ENCODE measurements at regions not wholly inside any gene's neighbourhood (a gene's known extent, or its start where the extent isn't known, plus 50 kb on each side); places are given as distances from the start of the nearest gene placed in this dataset.

DNA sequence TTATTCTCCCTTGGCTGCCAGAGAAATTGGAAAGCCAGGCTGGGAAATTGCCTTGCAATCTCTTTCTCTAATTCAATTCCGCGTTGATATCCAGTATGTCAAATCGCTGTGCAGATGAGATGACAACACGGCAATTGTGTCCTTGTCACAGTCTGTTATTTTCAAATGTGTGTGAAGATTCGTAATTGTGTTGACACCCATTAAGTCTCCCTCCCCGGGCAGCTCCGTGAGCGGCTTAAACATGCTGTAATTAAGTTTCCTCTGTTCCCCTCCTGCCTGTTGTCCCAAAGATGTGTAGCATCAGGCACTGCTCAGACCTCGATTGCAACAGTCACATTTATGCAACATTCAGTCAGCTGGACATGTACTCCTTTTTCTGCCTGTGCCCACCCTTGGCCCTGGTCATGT, 209.5 kb downstream of the LPIN1 start:
- FAIRE-seq = no peak

DNA sequence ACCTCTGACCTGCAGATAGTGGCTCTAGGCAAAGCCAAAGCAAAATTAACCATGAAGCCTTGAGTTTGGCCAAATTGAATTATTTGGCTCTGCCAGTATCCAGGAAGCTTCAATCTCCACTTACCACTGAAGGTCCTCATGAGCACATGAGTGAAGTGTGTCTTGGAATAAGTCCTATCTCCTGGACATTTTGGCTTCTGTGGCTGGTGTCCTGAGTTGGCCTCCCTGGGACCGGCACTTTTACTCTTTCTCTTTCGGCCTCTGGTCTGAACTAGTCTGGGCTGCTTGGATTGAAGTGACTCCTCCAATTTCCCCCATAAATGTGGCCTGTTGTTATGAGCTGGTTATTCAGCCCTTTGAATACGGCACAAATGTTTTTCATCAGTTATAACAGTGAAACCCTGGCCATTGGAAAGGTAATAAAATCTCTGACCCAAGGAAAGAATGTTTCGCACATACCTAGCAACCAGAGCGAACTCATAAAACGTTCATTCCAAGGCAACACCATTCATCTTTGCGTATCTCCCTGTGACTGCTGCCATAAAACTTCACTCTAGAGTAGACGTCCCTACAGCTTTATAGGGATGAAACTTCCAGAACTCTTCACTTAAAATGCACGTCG, 216.4 kb downstream of the LPIN1 start:
- no peak for FAIRE-seq

GRCh38 chr2:11963966-11964365, 217.5 kb downstream of the LPIN1 start:
- FAIRE-seq = no peak

DNA sequence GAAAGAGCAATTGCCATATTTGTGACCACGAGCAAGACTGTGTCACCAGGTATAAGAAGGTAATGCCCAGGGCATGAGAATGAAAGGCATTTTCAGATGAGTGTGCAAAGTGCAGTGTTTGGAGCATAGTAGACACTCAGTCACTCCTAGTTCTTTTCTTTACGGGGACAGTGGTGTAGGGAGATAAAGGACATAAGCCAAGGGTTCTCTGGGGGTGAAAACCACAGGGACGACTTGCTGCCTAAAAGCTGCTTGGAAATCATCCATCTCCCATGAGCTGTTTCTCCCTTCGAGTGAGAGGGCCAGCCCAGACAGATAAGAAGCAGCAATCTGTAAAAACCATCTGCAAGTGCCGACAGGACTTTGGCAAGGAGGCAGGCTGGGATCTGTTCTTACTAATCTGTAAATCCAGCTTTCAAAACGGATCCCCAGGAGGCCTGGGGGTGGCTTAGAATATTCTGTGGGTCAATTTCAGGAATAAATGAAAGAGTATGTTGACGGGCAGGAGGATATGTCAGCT, 221.6 kb downstream of the LPIN1 start:
- FAIRE-seq = no peak

DNA sequence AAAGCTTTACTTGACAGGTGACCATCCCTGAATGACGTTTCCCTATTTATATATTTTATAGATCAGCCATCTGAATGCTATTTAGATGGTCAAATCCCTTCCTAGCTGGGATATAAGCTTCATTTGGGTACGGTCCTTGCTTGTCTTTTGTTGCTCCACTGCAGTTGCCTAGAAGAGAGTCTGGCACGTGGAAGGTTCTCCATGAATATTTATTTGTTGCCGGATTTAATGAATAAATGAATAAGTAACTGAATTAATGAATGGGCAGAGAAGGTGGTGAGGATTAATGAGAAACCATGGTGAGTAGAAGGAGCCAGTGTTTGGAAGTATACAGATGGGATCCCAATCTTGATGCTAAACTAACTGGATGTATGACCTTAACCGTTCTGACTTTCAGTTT, 222.1 kb downstream of the LPIN1 start:
- FAIRE-seq = no peak

DNA sequence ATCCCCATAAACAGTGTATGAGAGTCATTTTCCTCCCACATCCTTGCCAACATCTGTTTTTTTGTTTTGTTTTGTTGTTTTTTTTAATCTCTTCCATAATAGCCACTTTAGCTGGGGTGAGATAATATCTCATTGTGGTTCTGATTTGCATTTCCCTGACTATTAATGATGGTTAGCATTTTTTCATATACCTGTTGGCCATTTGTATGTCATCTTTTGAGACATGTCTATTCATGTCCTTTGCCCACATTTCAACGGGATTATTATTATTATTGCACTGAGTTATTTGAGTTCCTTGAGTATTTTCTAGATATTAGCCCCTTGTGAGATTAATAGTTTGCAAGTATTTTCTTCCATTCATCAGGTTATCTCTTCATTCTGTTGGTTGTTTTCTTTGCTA, 223.3 kb downstream of the LPIN1 start:
- FAIRE-seq = no peak

GRCh38 chr2:11974573-11974972, 228.1 kb downstream of the LPIN1 start:
- FAIRE-seq = peak; percentile 54

DNA sequence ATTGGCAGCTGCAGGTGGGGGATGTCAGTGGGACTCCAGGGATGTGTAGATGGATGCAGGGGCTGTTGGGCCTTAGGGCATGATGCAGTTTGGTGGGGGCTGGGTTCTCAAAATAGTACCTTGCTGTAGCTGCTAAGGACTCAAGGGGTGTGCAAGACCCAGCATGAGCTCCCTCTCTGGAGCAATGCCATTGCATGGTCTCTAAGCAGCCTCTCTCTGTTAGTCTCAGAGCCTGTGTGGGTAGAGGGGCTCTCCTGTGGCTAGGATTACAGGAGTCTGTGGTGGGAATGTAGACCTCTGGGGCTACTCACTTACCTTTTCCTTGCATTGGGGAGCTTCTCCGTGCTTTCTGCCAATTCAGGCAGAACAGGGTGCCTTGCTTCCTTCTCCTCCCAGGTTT, 228.9 kb downstream of the LPIN1 start:
- no peak for FAIRE-seq

DNA sequence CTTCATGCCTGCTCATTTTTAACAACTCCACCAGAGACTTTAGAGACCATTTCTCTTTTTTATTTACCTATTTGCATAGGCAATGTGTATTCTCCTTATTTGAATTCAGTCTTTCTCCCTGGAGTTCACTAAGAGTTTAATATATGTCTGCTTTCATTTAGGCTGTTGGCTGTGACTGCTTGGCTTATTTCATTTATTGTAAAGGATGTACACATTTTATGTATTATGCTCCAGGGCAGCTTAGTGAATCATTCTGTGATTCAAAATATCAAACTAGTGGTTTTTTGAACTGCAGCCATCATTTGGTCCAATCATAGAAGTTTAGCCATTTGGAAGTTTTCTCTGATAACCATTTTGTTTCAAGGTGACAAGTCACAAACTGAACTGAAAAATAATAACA, 229.6 kb downstream of the LPIN1 start:
- FAIRE-seq = no peak

GRCh38 chr2:11977766-11978524, 231.5 kb downstream of the LPIN1 start:
- FAIRE-seq = no peak

DNA sequence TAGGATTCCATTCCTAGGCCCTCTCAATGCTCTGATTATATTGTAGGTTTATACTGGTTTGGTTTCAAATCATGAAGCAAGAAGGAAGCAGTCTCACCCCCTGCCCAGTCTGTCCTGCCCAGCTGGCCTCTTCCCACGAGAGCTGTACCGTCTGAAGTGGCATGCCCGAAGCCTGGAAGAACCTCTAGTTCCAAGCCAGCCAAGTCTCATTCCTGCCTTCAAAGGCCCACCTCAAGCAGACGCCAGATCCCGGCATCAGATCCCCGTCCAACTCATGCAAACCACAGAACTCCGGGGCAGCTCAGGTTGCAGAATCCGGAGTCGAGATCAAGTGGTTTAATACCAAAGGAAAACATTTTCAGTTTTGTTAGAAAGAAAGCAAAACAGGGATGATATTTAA, 234.4 kb downstream of the LPIN1 start:
- peak; percentile 98 for FAIRE-seq

- no peak for FAIRE-seq
Observed at GRCh38 chr2:11983401-11983800, 237.0 kb downstream of the LPIN1 start.

DNA sequence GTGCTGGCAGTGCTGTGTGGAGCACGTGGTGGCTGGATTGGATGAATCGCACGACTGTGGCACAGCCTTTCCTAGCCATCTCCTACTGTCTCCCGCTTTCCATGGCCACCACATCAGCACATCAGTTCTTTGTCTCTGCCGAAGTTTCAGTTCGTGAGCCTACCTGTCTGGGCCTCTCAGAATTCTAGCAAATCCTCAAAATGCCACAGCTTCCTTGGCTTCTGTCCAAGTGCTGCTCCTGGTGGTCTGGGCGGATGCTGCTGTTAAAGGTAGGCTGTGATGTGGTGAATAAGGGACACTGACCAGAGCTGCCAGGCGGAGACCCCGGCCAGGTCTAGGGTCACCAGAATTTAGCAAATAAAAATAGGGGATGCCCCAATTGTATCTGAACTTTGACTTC, 237.4 kb downstream of the LPIN1 start:
- no peak for FAIRE-seq

- FAIRE-seq = no peak
Observed at GRCh38 chr2:11984316-11985158, 238.1 kb downstream of the LPIN1 start.

GRCh38 chr2:11985817-11986566, 239.6 kb downstream of the LPIN1 start:
- FAIRE-seq = no peak

- FAIRE-seq = no peak
Observed at GRCh38 chr2:11987151-11987550, 240.7 kb downstream of the LPIN1 start.

DNA sequence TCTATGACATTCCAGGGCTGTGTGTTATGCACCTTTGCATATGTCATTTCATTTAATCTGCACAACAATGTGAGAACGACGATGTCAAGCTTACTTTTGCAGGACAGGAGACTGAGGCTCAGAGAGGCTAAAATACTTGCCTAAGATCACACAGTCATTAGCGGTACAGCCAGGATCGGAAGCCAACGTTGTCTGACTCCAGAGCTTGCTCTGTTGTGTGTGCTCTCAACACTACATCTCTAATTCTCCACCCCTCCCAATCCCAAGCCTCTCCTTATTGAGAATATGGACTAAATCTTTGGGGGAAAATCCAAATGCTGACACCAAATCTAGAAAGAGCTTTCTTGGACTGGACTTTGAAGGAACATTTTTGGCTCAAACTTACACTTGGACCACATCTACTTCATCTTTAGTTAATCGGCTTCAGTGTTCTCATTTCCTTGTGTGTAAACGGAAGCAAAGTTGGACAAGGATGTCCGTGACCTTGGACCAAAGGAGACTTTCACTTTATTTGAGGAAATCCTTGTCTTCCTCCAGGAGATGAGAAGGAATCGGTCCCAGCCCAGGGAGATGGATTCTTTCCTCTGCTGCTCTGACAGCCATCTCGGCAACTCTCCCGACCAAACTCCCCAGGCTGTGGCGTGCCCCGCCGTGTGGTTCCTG, 242.4 kb downstream of the LPIN1 start:
- FAIRE-seq = no peak

DNA sequence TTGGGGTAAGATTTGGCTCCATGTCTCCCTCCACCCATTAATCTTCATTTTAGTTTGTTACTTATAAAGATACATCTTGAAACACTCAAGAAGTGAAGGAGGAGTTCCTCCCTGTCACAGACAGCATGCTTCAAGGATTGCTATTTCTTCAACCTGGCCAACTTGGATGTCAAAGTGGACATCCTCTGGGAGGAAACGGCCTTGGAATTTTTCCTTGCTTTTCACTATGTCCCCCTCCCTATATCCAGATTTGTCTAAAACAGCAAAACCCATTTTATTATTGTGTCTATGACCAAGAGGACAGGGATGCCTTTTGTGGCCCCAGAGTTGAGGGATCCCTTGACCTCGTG, 242.9 kb downstream of the LPIN1 start:
- no peak for FAIRE-seq

DNA sequence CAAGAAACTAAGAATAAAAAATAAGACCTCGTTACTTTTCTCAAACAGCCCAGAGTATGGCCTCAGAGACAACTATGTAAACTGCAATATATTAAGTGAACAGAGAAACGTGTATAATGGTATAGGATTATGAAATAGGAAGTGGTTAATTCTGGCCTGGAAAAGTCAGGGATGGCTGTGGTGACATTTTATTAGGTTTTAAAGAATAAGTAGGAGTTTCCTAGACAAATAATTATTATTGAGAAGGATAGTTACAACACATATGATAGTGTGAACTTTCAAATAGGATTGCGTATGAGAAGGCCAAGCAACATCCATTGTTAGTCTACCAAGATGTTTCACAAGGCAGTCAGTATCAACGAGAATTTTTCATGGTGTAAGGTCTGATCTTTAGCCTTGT, 244.1 kb downstream of the LPIN1 start:
- no peak for FAIRE-seq

- no peak for FAIRE-seq
Observed at GRCh38 chr2:11993749-11994148, 247.3 kb downstream of the LPIN1 start.

DNA sequence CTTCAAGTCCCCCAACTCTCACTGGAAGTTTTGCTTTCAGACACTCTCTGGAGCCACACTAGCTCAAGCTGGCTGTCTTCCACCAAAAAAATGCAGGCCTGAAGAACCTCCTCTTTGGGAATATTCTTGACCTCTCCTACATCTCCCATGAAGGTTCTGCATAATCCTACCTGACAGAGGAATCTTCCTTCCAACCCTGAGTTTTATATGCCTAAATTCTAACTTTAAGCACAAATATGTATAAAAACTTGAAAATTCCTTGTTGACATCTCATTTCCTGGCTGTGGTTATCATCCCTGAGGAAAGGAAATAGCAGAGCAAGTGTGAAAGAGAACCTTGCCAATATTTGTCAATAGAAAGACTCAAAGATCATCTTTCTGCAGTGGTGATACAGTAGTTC, 249.0 kb downstream of the LPIN1 start:
- FAIRE-seq = no peak

DNA sequence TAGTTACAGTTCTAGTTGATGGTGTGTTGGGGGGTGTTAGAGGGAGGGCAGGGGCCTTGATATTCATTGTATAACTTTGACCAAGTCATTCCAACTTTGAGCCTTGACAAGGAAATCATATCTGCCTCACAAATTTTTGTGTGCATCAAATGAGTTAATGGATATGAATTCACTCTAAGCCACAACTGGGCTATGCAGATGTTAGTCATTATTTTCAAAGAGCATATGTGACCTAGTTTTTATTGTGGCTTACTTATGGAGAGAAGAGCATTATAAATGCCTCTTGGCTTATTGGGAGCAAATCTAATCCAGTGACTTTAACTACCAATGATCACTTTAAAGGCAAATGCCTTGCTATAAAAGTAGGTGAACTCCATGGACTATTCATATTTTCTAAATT, 250.2 kb downstream of the LPIN1 start:
- no peak for FAIRE-seq
